ENCODE measurements at regions not wholly inside any gene's neighbourhood (a gene's known extent, or its start where the extent isn't known, plus 50 kb on each side); places are given as distances from the start of the nearest gene placed in this dataset.

GRCh38 chr12:41701943-41702601 lies 442.6 kb downstream of the GXYLT1 start:
- H3K27ac ChIP-seq (replicated peaks): no peak overlapping the region
- H3K4me3 ChIP-seq (replicated peaks; ENCODE audit: insufficient read depth, low read length): no peak overlapping the region
- H3K27me3 ChIP-seq (ENCODE audit: insufficient read depth, poor library complexity, severe bottlenecking): no peaks in the 10 kb centered on the region
- no peak for DNase-seq (ENCODE audit: low read depth in 1 of 2, low spot score in 1 of 2)
- TF ChIP-seq SPI1 (IDR thresholded peaks at IDR 0.05; ENCODE audit: borderline replicate concordance, low read depth) (no peak), GABPA (IDR thresholded peaks at IDR 0.05; ENCODE audit: low read depth) (no peak), POLR2AphosphoS5 (IDR thresholded peaks at IDR 0.05; ENCODE audit: low read depth) (no peak)
- TF ChIP-seq, protein P1, sequence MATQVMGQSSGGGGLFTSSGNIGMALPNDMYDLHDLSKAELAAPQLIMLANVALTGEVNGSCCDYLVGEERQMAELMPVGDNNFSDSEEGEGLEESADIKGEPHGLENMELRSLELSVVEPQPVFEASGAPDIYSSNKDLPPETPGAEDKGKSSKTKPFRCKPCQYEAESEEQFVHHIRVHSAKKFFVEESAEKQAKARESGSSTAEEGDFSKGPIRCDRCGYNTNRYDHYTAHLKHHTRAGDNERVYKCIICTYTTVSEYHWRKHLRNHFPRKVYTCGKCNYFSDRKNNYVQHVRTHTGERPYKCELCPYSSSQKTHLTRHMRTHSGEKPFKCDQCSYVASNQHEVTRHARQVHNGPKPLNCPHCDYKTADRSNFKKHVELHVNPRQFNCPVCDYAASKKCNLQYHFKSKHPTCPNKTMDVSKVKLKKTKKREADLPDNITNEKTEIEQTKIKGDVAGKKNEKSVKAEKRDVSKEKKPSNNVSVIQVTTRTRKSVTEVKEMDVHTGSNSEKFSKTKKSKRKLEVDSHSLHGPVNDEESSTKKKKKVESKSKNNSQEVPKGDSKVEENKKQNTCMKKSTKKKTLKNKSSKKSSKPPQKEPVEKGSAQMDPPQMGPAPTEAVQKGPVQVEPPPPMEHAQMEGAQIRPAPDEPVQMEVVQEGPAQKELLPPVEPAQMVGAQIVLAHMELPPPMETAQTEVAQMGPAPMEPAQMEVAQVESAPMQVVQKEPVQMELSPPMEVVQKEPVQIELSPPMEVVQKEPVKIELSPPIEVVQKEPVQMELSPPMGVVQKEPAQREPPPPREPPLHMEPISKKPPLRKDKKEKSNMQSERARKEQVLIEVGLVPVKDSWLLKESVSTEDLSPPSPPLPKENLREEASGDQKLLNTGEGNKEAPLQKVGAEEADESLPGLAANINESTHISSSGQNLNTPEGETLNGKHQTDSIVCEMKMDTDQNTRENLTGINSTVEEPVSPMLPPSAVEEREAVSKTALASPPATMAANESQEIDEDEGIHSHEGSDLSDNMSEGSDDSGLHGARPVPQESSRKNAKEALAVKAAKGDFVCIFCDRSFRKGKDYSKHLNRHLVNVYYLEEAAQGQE (IDR thresholded peaks at IDR 0.05; ENCODE audit: insufficient replicate concordance, low read depth): no peak
- TF ChIP-seq, protein P2, sequence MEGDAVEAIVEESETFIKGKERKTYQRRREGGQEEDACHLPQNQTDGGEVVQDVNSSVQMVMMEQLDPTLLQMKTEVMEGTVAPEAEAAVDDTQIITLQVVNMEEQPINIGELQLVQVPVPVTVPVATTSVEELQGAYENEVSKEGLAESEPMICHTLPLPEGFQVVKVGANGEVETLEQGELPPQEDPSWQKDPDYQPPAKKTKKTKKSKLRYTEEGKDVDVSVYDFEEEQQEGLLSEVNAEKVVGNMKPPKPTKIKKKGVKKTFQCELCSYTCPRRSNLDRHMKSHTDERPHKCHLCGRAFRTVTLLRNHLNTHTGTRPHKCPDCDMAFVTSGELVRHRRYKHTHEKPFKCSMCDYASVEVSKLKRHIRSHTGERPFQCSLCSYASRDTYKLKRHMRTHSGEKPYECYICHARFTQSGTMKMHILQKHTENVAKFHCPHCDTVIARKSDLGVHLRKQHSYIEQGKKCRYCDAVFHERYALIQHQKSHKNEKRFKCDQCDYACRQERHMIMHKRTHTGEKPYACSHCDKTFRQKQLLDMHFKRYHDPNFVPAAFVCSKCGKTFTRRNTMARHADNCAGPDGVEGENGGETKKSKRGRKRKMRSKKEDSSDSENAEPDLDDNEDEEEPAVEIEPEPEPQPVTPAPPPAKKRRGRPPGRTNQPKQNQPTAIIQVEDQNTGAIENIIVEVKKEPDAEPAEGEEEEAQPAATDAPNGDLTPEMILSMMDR (IDR thresholded peaks at IDR 0.05; ENCODE audit: insufficient read depth, low read length): no peak

- Histone ChIP-seq H3K27ac (replicated peaks) (no peak overlapping the region), H3K4me3 (replicated peaks; ENCODE audit: insufficient read depth, low read length) (no peak overlapping the region), H3K27me3 (ENCODE audit: insufficient read depth, poor library complexity, severe bottlenecking) (no peaks in the 10 kb centered on the region)
- TF ChIP-seq, protein P1 (IDR thresholded peaks at IDR 0.05; ENCODE audit: insufficient replicate concordance, low read depth): no peak
- TF ChIP-seq GABPA (IDR thresholded peaks at IDR 0.05; ENCODE audit: low read depth) (no peak), SPI1 (IDR thresholded peaks at IDR 0.05; ENCODE audit: borderline replicate concordance, low read depth) (no peak), POLR2AphosphoS5 (IDR thresholded peaks at IDR 0.05; ENCODE audit: low read depth) (no peak)
- TF ChIP-seq, protein P2 (IDR thresholded peaks at IDR 0.05; ENCODE audit: insufficient read depth, low read length): no peak
- DNase-seq (ENCODE audit: low read depth in 1 of 2, low spot score in 1 of 2): no peak
These were observed 443.7 kb downstream of the GXYLT1 start for GRCh38 chr12:41700940-41701339.

DNA sequence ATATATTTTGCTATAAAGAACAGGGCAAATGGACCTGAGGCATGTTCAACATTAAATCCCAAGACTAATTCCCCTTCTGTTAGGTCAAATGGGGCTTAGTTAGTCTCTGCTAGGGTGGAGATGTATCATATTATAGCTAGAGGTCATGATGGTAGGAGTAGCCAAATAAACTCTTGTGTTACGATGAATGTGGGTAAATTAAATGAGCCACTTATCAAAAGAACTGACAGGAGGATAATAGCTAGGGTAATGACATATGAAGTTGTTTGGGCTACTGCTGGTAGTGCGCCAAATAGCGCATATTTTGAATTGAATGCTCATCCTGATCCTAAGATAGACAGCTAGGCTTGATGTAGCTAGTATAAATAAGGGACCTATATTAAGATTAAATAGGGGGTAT lies 445.0 kb downstream of the GXYLT1 start:
- TF ChIP-seq, protein P1 (IDR thresholded peaks at IDR 0.05; ENCODE audit: insufficient replicate concordance, low read depth): no peak
- TF ChIP-seq SPI1 (IDR thresholded peaks at IDR 0.05; ENCODE audit: borderline replicate concordance, low read depth) (no peak), GABPA (IDR thresholded peaks at IDR 0.05; ENCODE audit: low read depth) (no peak), POLR2AphosphoS5 (IDR thresholded peaks at IDR 0.05; ENCODE audit: low read depth) (no peak)
- TF ChIP-seq, protein P2 (IDR thresholded peaks at IDR 0.05; ENCODE audit: insufficient read depth, low read length): no peak
- Histone ChIP-seq H3K4me3 (replicated peaks; ENCODE audit: insufficient read depth, low read length) (no peak overlapping the region), H3K27ac (replicated peaks) (no peak overlapping the region), H3K27me3 (ENCODE audit: insufficient read depth, poor library complexity, severe bottlenecking) (no peaks in the 10 kb centered on the region)
- DNase-seq (ENCODE audit: low read depth in 1 of 2, low spot score in 1 of 2): no peak
